ENCODE measurements at regions not wholly inside any gene's neighbourhood (a gene's known extent, or its start where the extent isn't known, plus 50 kb on each side); places are given as distances from the start of the nearest gene placed in this dataset.
"Not testable (repeated sequence)": the region's sequence is repeated elsewhere in the genome, so short reads cannot be mapped to it uniquely, and the experiment has no call there.

DNA sequence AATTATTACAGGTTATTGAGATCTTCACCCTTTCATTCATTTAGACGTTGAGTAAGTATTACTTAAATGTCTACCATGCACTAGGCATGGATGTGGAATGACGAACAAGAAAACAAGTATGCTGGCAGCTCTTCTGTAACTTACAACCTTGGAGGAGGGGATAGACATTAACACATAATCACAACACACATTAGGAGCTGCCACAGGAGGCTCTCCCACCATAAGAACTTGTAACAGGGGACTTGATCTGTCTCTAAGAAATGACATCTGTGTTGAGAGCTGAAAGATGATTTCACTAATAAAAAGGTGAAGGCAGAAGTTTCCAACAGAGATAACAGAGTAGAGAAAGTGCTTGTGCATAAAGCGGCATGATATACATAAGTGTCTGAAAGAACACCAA, 384.7 kb upstream of the ZEB2 start:
- Histone ChIP-seq H3K4me1 (ENCODE audit: control insufficient read depth in 1 of 2, insufficient read depth in 2 of 2, low read length in 2 of 2) (no peaks in the 10 kb centered on the region), H3K9me2 (ENCODE audit: insufficient read depth) (no peaks in the 10 kb centered on the region), H3K27me3 (ENCODE audit: insufficient read depth, low read length) (no peaks in the 10 kb centered on the region), H3K4me3 (replicated peaks in 1 of 2; ENCODE audit: low read depth in 1 of 2, low read length in 2 of 2) (no peak overlapping the region), H3K9ac (ENCODE audit: low read length) (no peak overlapping the region), H3K36me3 (ENCODE audit: control insufficient read depth in 1 of 2, insufficient read depth in 2 of 2, low read length in 2 of 2) (no peaks in the 10 kb centered on the region), H4K20me1 (ENCODE audit: insufficient read depth) (no peaks in the 10 kb centered on the region), H3K27ac (ENCODE audit: low read depth, low read length) (no peak overlapping the region), H3K79me2 (ENCODE audit: insufficient read depth, low read length) (no peaks in the 10 kb centered on the region), H3K9me3 (ENCODE audit: control insufficient read depth in 1 of 2, insufficient read depth in 1 of 2, low read depth in 1 of 2, low read length in 2 of 2) (no peaks in the 10 kb centered on the region), H2AFZ (ENCODE audit: low read depth, low read length, poor library complexity, severe bottlenecking) (no peak overlapping the region), H3K4me2 (ENCODE audit: low read length) (no peak overlapping the region)
- no peak for ATAC-seq
- TF ChIP-seq SP1 (IDR thresholded peaks at IDR 0.05; ENCODE audit: low read depth) (no peak), ZFX (IDR thresholded peaks at IDR 0.05) (no peak), SRF (IDR thresholded peaks at IDR 0.05; ENCODE audit: low read depth) (no peak), JUND (IDR thresholded peaks at IDR 0.05) (no peak), TCF7L2 (IDR thresholded peaks at IDR 0.05; ENCODE audit: borderline replicate concordance, extremely low read depth, insufficient read depth, insufficient read length) (no peak), ZNF274 (IDR thresholded peaks at IDR 0.05; ENCODE audit: low read depth, low read length) (no peak), CBX3 (IDR thresholded peaks at IDR 0.05; ENCODE audit: low read depth) (no peak), ELF1 (IDR thresholded peaks at IDR 0.05; ENCODE audit: borderline replicate concordance, low read depth) (no peak), ZBTB33 (IDR thresholded peaks at IDR 0.05; ENCODE audit: extremely low read depth, insufficient replicate concordance, low read length) (no peak), POLR2AphosphoS5 (IDR thresholded peaks at IDR 0.05; ENCODE audit: low read depth, low read length) (no peak), SIN3A (IDR thresholded peaks at IDR 0.05; ENCODE audit: low read depth) (no peak)
- TF ChIP-seq, protein P1, sequence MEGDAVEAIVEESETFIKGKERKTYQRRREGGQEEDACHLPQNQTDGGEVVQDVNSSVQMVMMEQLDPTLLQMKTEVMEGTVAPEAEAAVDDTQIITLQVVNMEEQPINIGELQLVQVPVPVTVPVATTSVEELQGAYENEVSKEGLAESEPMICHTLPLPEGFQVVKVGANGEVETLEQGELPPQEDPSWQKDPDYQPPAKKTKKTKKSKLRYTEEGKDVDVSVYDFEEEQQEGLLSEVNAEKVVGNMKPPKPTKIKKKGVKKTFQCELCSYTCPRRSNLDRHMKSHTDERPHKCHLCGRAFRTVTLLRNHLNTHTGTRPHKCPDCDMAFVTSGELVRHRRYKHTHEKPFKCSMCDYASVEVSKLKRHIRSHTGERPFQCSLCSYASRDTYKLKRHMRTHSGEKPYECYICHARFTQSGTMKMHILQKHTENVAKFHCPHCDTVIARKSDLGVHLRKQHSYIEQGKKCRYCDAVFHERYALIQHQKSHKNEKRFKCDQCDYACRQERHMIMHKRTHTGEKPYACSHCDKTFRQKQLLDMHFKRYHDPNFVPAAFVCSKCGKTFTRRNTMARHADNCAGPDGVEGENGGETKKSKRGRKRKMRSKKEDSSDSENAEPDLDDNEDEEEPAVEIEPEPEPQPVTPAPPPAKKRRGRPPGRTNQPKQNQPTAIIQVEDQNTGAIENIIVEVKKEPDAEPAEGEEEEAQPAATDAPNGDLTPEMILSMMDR (IDR thresholded peaks at IDR 0.05 in 2 of 3, conservative IDR thresholded peaks at IDR 0.05 in 1 of 3; ENCODE audit: borderline replicate concordance in 1 of 3, insufficient read depth in 1 of 3, low read depth in 2 of 3, low read length in 2 of 3): no peak
- TF ChIP-seq, protein P2, sequence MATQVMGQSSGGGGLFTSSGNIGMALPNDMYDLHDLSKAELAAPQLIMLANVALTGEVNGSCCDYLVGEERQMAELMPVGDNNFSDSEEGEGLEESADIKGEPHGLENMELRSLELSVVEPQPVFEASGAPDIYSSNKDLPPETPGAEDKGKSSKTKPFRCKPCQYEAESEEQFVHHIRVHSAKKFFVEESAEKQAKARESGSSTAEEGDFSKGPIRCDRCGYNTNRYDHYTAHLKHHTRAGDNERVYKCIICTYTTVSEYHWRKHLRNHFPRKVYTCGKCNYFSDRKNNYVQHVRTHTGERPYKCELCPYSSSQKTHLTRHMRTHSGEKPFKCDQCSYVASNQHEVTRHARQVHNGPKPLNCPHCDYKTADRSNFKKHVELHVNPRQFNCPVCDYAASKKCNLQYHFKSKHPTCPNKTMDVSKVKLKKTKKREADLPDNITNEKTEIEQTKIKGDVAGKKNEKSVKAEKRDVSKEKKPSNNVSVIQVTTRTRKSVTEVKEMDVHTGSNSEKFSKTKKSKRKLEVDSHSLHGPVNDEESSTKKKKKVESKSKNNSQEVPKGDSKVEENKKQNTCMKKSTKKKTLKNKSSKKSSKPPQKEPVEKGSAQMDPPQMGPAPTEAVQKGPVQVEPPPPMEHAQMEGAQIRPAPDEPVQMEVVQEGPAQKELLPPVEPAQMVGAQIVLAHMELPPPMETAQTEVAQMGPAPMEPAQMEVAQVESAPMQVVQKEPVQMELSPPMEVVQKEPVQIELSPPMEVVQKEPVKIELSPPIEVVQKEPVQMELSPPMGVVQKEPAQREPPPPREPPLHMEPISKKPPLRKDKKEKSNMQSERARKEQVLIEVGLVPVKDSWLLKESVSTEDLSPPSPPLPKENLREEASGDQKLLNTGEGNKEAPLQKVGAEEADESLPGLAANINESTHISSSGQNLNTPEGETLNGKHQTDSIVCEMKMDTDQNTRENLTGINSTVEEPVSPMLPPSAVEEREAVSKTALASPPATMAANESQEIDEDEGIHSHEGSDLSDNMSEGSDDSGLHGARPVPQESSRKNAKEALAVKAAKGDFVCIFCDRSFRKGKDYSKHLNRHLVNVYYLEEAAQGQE (IDR thresholded peaks at IDR 0.05; ENCODE audit: low read depth): no peak
- TF ChIP-seq, protein P3, sequence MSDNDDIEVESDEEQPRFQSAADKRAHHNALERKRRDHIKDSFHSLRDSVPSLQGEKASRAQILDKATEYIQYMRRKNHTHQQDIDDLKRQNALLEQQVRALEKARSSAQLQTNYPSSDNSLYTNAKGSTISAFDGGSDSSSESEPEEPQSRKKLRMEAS (IDR thresholded peaks at IDR 0.05): no peak
- ChIA-PET RAD21 (ENCODE audit: low non-redundant PET in 1 of 2, low total read pairs in 2 of 2, uncharacterized antibody in 2 of 2, unreplicated experiment in 2 of 2) (no interaction called here), POLR2A (no interaction called here), CTCF (no interaction called here)
- intact Hi-C loops (cut with micrococcal nuclease): no loop called here
- BruUV-seq (replicated peaks): no TSS peak
- DNase-seq (ENCODE audit: low read depth, low spot score): no peak

DNA sequence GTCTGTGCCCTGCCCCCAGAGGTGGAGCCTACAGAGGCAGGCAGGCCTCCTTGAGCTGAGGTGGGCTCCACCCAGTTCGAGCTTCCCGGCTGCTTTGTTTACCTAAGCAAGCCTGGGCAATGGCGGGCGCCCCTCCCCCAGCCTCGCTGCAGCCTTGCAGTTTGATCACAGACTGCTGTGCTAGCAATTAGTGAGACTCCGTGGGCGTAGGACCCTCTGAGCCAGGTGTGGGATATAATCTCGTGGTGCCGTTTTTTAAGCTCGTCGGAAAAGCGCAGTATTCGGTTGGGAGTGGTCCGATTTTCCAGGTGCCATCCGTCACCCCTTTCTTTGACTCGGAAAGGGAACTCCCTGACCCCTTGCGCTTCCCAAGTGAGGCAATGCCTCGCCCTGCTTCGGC, 383.1 kb upstream of the ZEB2 start:
- H3K9me2 ChIP-seq (ENCODE audit: insufficient read depth); H3K4me3 ChIP-seq (replicated peaks in 1 of 2; ENCODE audit: low read depth in 1 of 2, low read length in 2 of 2); RAD21 ChIA-PET (ENCODE audit: low non-redundant PET in 1 of 2, low total read pairs in 2 of 2, uncharacterized antibody in 2 of 2, unreplicated experiment in 2 of 2); H3K27ac ChIP-seq (ENCODE audit: low read depth, low read length); H3K4me1 ChIP-seq (ENCODE audit: control insufficient read depth in 1 of 2, insufficient read depth in 2 of 2, low read length in 2 of 2); ATAC-seq; H3K36me3 ChIP-seq (ENCODE audit: control insufficient read depth in 1 of 2, insufficient read depth in 2 of 2, low read length in 2 of 2); H4K20me1 ChIP-seq (ENCODE audit: insufficient read depth); H3K9ac ChIP-seq (ENCODE audit: low read length); H3K4me2 ChIP-seq (ENCODE audit: low read length); H3K9me3 ChIP-seq (ENCODE audit: control insufficient read depth in 1 of 2, insufficient read depth in 1 of 2, low read depth in 1 of 2, low read length in 2 of 2); H2AFZ ChIP-seq (ENCODE audit: low read depth, low read length, poor library complexity, severe bottlenecking); H3K79me2 ChIP-seq (ENCODE audit: insufficient read depth, low read length); DNase-seq (ENCODE audit: low read depth, low spot score); BruUV-seq (replicated peaks); H3K27me3 ChIP-seq (ENCODE audit: insufficient read depth, low read length); POLR2A ChIA-PET; intact Hi-C loops (cut with micrococcal nuclease); CTCF ChIA-PET: not testable (repeated sequence)
